HG02852 (cell line): ENCODE measurements at regions not wholly inside any gene's neighbourhood (a gene's known extent, or its start where the extent isn't known, plus 50 kb on each side); places are given as distances from the start of the nearest gene placed in this dataset.

Experiments
- ATAC-seq: cut with Tn5 transposase; IDR thresholded peaks from one replicate; pipeline ENCODE4 v1.9.1; 2021; ENCODE audit warnings: mild to moderate bottlenecking, moderate library complexity; ENCODE audit not compliant: unreplicated experiment

GRCh38 chr3:7793786-7794185, 707.8 kb upstream of the LMCD1 start:
- no peak for ATAC-seq

GRCh38 chr3:7798276-7798675, 703.3 kb upstream of the LMCD1 start:
- ATAC-seq = no peak

GRCh38 chr3:7800006-7800780, 701.4 kb upstream of the LMCD1 start:
- no peak for ATAC-seq

- no peak for ATAC-seq
These were observed 689.1 kb upstream of the LMCD1 start for GRCh38 chr3:7812490-7812889.

- ATAC-seq = no peak
These were observed 688.3 kb upstream of the LMCD1 start for GRCh38 chr3:7813365-7813764.

- no peak for ATAC-seq
These were observed 684.4 kb upstream of the LMCD1 start for GRCh38 chr3:7817239-7817638.

GRCh38 chr3:7820969-7821368, 680.7 kb upstream of the LMCD1 start:
- no peak for ATAC-seq

GRCh38 chr3:7821858-7822257, 679.8 kb upstream of the LMCD1 start:
- ATAC-seq = no peak

- no peak for ATAC-seq
These were observed 660.2 kb upstream of the LMCD1 start for GRCh38 chr3:7841451-7841850.

GRCh38 chr3:7843441-7843840, 658.2 kb upstream of the LMCD1 start:
- no peak for ATAC-seq

- no peak for ATAC-seq
These were observed 654.6 kb upstream of the LMCD1 start for GRCh38 chr3:7847021-7847420.

GRCh38 chr3:7847521-7847920, 654.1 kb upstream of the LMCD1 start:
- ATAC-seq = no peak

- no peak for ATAC-seq
These were observed 647.4 kb upstream of the LMCD1 start for GRCh38 chr3:7854266-7854665.

GRCh38 chr3:7854721-7855120, 646.9 kb upstream of the LMCD1 start:
- ATAC-seq = no peak

GRCh38 chr3:7865611-7866010, 636.0 kb upstream of the LMCD1 start:
- no peak for ATAC-seq

GRCh38 chr3:7867587-7867986, 634.0 kb upstream of the LMCD1 start:
- no peak for ATAC-seq

GRCh38 chr3:7871003-7871560, 630.5 kb upstream of the LMCD1 start:
- no peak for ATAC-seq

GRCh38 chr3:7874116-7874515, 627.5 kb upstream of the LMCD1 start:
- ATAC-seq = no peak

GRCh38 chr3:7875925-7876324, 625.7 kb upstream of the LMCD1 start:
- ATAC-seq = no peak

GRCh38 chr3:7876741-7877297, 624.8 kb upstream of the LMCD1 start:
- no peak for ATAC-seq

- no peak for ATAC-seq
These were observed 624.3 kb upstream of the LMCD1 start for GRCh38 chr3:7877312-7877711.

GRCh38 chr3:7879572-7879971, 622.1 kb upstream of the LMCD1 start:
- no peak for ATAC-seq
